CD4-positive, alpha-beta memory T cell (primary cell): ENCODE measurements at regions not wholly inside any gene's neighbourhood (a gene's known extent, or its start where the extent isn't known, plus 50 kb on each side); places are given as distances from the start of the nearest gene placed in this dataset.

Source experiments
- CTCF ChIA-PET: fragments of 350-600 bp; sonication (Branson Sonifier 250); formaldehyde crosslinking; loops from one replicate; lab custom pipeline; 2021; ENCODE audit warnings: inconsistent platforms; ENCODE audit not compliant: partially characterized antibody; lab: Charles Lee
- POLR2A ChIA-PET: fragments of 350-600 bp; sonication (Branson Sonifier 250); formaldehyde crosslinking; loops from one replicate; lab custom pipeline; 2021; ENCODE audit not compliant: partially characterized antibody; lab: Charles Lee
- DNase-seq, 5 donors: peaks; one replicate each; pipeline versions ENCODE4 v3.0.0 to v3.0.0-alpha.2; 2020 to 2022; ENCODE audit warnings: mixed read lengths in 1 of 5
- H3K27ac ChIP-seq: one replicate; pipeline ENCODE4 v1.7.0; 2013; ENCODE audit warnings: low read depth, low read length
- H3K27me3 ChIP-seq: 2 replicates; pipeline ENCODE4 v1.7.0; 2013; ENCODE audit warnings: mild to moderate bottlenecking, low read length, moderate library complexity; ENCODE audit not compliant: insufficient read depth
- H3K36me3 ChIP-seq: 2 replicates; pipeline ENCODE4 v1.7.0; 2013; ENCODE audit warnings: mild to moderate bottlenecking, low read length, moderate library complexity; ENCODE audit not compliant: insufficient read depth
- H3K4me1 ChIP-seq: 2 replicates; pipeline ENCODE4 v1.7.0; 2013; ENCODE audit warnings: mild to moderate bottlenecking, low read length, moderate library complexity; ENCODE audit not compliant: insufficient read depth
- H3K4me3 ChIP-seq, 2 donors: one replicate each; pipeline ENCODE4 v1.7.0; 2013; ENCODE audit warnings: low read length in 2 of 2, mild to moderate bottlenecking in 1 of 2
- H3K9me3 ChIP-seq, 2 donors: one replicate each; pipeline ENCODE4 v1.7.0; 2013; ENCODE audit warnings: low read length in 2 of 2, control low read depth in 1 of 2; ENCODE audit not compliant: control insufficient read depth in 1 of 2
- H3K27ac Mint-ChIP-seq, 7 donors: one replicate each; pipeline ENCODE4 v1.8.0; 2020 to 2021; ENCODE audit warnings: mixed read lengths in 7 of 7, mild to moderate bottlenecking in 6 of 7, inconsistent platforms in 3 of 7, moderate library complexity in 3 of 7
- H3K27me3 Mint-ChIP-seq, 2 donors: one replicate each; pipeline ENCODE4 v1.8.0; 2020 to 2021; ENCODE audit warnings: mixed read lengths in 2 of 2
- H3K36me3 Mint-ChIP-seq, 2 donors: one replicate each; pipeline ENCODE4 v1.8.0; 2020 to 2021; ENCODE audit warnings: mixed read lengths in 2 of 2, inconsistent platforms in 1 of 2, mild to moderate bottlenecking in 1 of 2
- H3K4me1 Mint-ChIP-seq, 4 donors: one replicate each; pipeline ENCODE4 v1.8.0; 2020 to 2021; ENCODE audit warnings: mixed read lengths in 4 of 4, mild to moderate bottlenecking in 1 of 4
- H3K4me3 Mint-ChIP-seq, 8 donors: one replicate each; pipeline ENCODE4 v1.8.0; 2020 to 2021; ENCODE audit warnings: mixed read lengths in 8 of 8, mild to moderate bottlenecking in 7 of 8, moderate library complexity in 6 of 8, inconsistent platforms in 3 of 8
- H3K9me3 Mint-ChIP-seq, 8 donors: one replicate each; pipeline ENCODE4 v1.8.0; 2020 to 2021; ENCODE audit warnings: mixed read lengths in 8 of 8, mild to moderate bottlenecking in 5 of 8, inconsistent platforms in 3 of 8, moderate library complexity in 1 of 8
- intact Hi-C: fragments of 100-400 bp; cut with micrococcal nuclease; formaldehyde crosslinking; loops from one replicate; pipeline ENCODE4 v1.15.1; 2023

- Histone ChIP-seq H3K4me3 (no peak overlapping the region), H3K27ac (no peak overlapping the region), H3K36me3 (no peaks in the 10 kb centered on the region), H3K9me3 (no peaks in the 10 kb centered on the region), H3K27me3 (no peaks in the 10 kb centered on the region), H3K4me1 (no peaks in the 10 kb centered on the region)
- H3K4me3 Mint-ChIP-seq = peak overlapping the region in 1 of 8 donors; percentile 48
- H3K27ac Mint-ChIP-seq = no peak overlapping the region
- H3K27me3 Mint-ChIP-seq = peaks cover 11 to 19% of the 10 kb centered on the region in 2 donors
- no peaks in the 10 kb centered on the region for H3K9me3 Mint-ChIP-seq
- ChIA-PET POLR2A (no interaction called here), CTCF (no interaction called here)
- DNase-seq = no peak
- intact Hi-C loops = no loop called here
- no peaks in the 10 kb centered on the region for H3K4me1 Mint-ChIP-seq
- H3K36me3 Mint-ChIP-seq = no peaks in the 10 kb centered on the region
Measured at GRCh38 chr2:20130160-20130560, 78.7 kb upstream of the LAPTM4A start.

GRCh38 chr2:20129331-20130159 is 78.1 kb upstream of the LAPTM4A start:
- DNase-seq = no peak
- H3K27me3 Mint-ChIP-seq = peaks cover 11 to 18% of the 10 kb centered on the region in 2 donors
- H3K4me1 ChIP-seq = no peaks in the 10 kb centered on the region
- no peak overlapping the region for H3K4me3 ChIP-seq
- CTCF ChIA-PET = no interaction called here
- no peaks in the 10 kb centered on the region for H3K9me3 Mint-ChIP-seq
- no peak overlapping the region for H3K4me3 Mint-ChIP-seq
- no peaks in the 10 kb centered on the region for H3K36me3 ChIP-seq
- POLR2A ChIA-PET = no interaction called here
- H3K27ac Mint-ChIP-seq = no peak overlapping the region
- no peaks in the 10 kb centered on the region for H3K36me3 Mint-ChIP-seq
- H3K27me3 ChIP-seq = no peaks in the 10 kb centered on the region
- no peak overlapping the region for H3K27ac ChIP-seq
- H3K4me1 Mint-ChIP-seq = no peaks in the 10 kb centered on the region
- H3K9me3 ChIP-seq = no peaks in the 10 kb centered on the region
- intact Hi-C loops = no loop called here

GRCh38 chr2:20128506-20129330 is 77.3 kb upstream of the LAPTM4A start:
- H3K4me1 Mint-ChIP-seq = no peaks in the 10 kb centered on the region
- H3K27me3 Mint-ChIP-seq = peaks cover 11 to 19% of the 10 kb centered on the region in 2 donors
- Histone ChIP-seq H3K36me3 (no peaks in the 10 kb centered on the region), H3K27me3 (no peaks in the 10 kb centered on the region), H3K9me3 (no peaks in the 10 kb centered on the region), H3K4me1 (no peaks in the 10 kb centered on the region), H3K4me3 (no peak overlapping the region), H3K27ac (no peak overlapping the region)
- intact Hi-C loops = no loop called here
- H3K9me3 Mint-ChIP-seq = no peaks in the 10 kb centered on the region
- CTCF ChIA-PET = interaction anchor here (1.2 kb wide), 1 partner anchor 9 kb away, joined by 3 read pairs; no protein-coding TSS in a partner anchor
- POLR2A ChIA-PET = no interaction called here
- H3K4me3 Mint-ChIP-seq = no peak overlapping the region
- DNase-seq = no peak
- no peak overlapping the region for H3K27ac Mint-ChIP-seq
- H3K36me3 Mint-ChIP-seq = no peaks in the 10 kb centered on the region

GRCh38 chr2:20126469-20126868 is 75.0 kb upstream of the LAPTM4A start:
- intact Hi-C loops = no loop called here
- Histone ChIP-seq H3K9me3 (no peaks in the 10 kb centered on the region), H3K27ac (no peak overlapping the region), H3K36me3 (no peaks in the 10 kb centered on the region), H3K27me3 (no peaks in the 10 kb centered on the region), H3K4me1 (no peaks in the 10 kb centered on the region), H3K4me3 (no peak overlapping the region)
- Mint-ChIP-seq H3K4me1 (no peaks in the 10 kb centered on the region), H3K27ac (no peak overlapping the region), H3K9me3 (no peaks in the 10 kb centered on the region), H3K4me3 (no peak overlapping the region), H3K36me3 (no peaks in the 10 kb centered on the region), H3K27me3 (peaks cover 6 to 16% of the 10 kb centered on the region in 2 donors)
- POLR2A ChIA-PET = no interaction called here
- no peak for DNase-seq
- CTCF ChIA-PET = no interaction called here

GRCh38 chr2:20126040-20126439 is 74.6 kb upstream of the LAPTM4A start:
- no peaks in the 10 kb centered on the region for H3K36me3 Mint-ChIP-seq
- H3K4me1 ChIP-seq = no peaks in the 10 kb centered on the region
- H3K9me3 ChIP-seq = no peaks in the 10 kb centered on the region
- ChIA-PET CTCF (no interaction called here), POLR2A (no interaction called here)
- H3K27ac ChIP-seq = no peak overlapping the region
- no peaks in the 10 kb centered on the region for H3K9me3 Mint-ChIP-seq
- peaks cover 10 to 18% of the 10 kb centered on the region in 2 donors for H3K27me3 Mint-ChIP-seq
- no peak overlapping the region for H3K4me3 ChIP-seq
- intact Hi-C loops = no loop called here
- H3K36me3 ChIP-seq = no peaks in the 10 kb centered on the region
- no peak overlapping the region for H3K27ac Mint-ChIP-seq
- no peak for DNase-seq
- H3K4me1 Mint-ChIP-seq = no peaks in the 10 kb centered on the region
- H3K4me3 Mint-ChIP-seq = no peak overlapping the region
- H3K27me3 ChIP-seq = no peaks in the 10 kb centered on the region

- ChIA-PET CTCF (no interaction called here), POLR2A (no interaction called here)
- H3K4me3 ChIP-seq = no peak overlapping the region
- Mint-ChIP-seq H3K9me3 (no peaks in the 10 kb centered on the region), H3K27me3 (peaks cover 11 to 17% of the 10 kb centered on the region in 2 donors), H3K4me1 (no peaks in the 10 kb centered on the region), H3K27ac (no peak overlapping the region), H3K36me3 (no peaks in the 10 kb centered on the region), H3K4me3 (no peak overlapping the region)
- no peaks in the 10 kb centered on the region for H3K27me3 ChIP-seq
- intact Hi-C loops = no loop called here
- no peak for DNase-seq
- H3K27ac ChIP-seq = no peak overlapping the region
- H3K4me1 ChIP-seq = no peaks in the 10 kb centered on the region
- no peaks in the 10 kb centered on the region for H3K36me3 ChIP-seq
- H3K9me3 ChIP-seq = no peaks in the 10 kb centered on the region
Measured at GRCh38 chr2:20125616-20126015, 74.2 kb upstream of the LAPTM4A start.

- Mint-ChIP-seq H3K4me1 (no peaks in the 10 kb centered on the region), H3K27me3 (peaks cover 8 to 14% of the 10 kb centered on the region in 2 donors)
- DNase-seq = no peak
Measured at GRCh38 chr2:20125164-20125563, 73.7 kb upstream of the LAPTM4A start.

More at GRCh38 chr2:20125164-20125563, 73.7 kb upstream of the LAPTM4A start:
- H3K27ac Mint-ChIP-seq = no peak overlapping the region
- Histone ChIP-seq H3K36me3 (no peaks in the 10 kb centered on the region), H3K4me1 (no peaks in the 10 kb centered on the region), H3K27ac (no peak overlapping the region), H3K27me3 (no peaks in the 10 kb centered on the region), H3K4me3 (no peak overlapping the region), H3K9me3 (no peaks in the 10 kb centered on the region)
- H3K9me3 Mint-ChIP-seq = no peaks in the 10 kb centered on the region
- ChIA-PET POLR2A (no interaction called here), CTCF (no interaction called here)
- intact Hi-C loops = no loop called here
- H3K4me3 Mint-ChIP-seq = no peak overlapping the region
- no peaks in the 10 kb centered on the region for H3K36me3 Mint-ChIP-seq
